Coronary artery (tissue), 2 donors: ENCODE measurements at regions not wholly inside any gene's neighbourhood (a gene's known extent, or its start where the extent isn't known, plus 50 kb on each side); places are given as distances from the start of the nearest gene placed in this dataset.

Source experiments
- DNase-seq: peaks from one replicate; pipeline ENCODE4 v3.0.0-alpha.2; 2017; ENCODE audit warnings: low spot score
- H3K27ac ChIP-seq, 2 donors: fragments of 200-600 bp; sonication (generic); one replicate each; pipeline ENCODE4 v1.5.1; 2016 to 2019
- H3K4me3 ChIP-seq: fragments of 200-600 bp; sonication (generic); 2 replicates; pipeline ENCODE4 v1.5.1; 2016; ENCODE audit warnings: mild to moderate bottlenecking, moderate library complexity
- TF ChIP-seq, protein P1 (sequence below): fragments of 200-600 bp; sonication (generic); IDR thresholded peaks from one replicate; pipeline ENCODE4 v1.5.1; 2019; ENCODE audit warnings: antibody characterized with exemption

DNA sequence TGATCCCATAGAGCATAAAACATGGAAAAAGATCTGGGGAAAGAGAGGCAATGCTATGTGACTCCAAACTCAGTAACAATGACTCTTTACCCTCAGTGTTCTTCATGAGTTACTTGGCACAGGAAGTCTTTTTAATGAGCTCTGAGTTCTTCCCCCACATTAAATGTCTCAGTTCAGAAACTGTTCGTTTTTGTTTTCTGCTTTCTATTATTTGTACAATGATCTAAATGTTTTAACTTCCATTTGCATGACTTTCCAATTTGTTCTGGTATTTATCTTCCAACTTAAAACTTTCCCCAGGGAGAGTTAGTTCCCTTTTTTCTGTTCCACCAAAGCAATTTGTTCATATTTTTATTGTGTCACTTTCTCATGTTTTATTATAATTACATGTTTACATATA, 177.0 kb upstream of the ZBTB20 start:
- H3K4me3 ChIP-seq, result no peak overlapping the region
- TF ChIP-seq, protein P1, sequence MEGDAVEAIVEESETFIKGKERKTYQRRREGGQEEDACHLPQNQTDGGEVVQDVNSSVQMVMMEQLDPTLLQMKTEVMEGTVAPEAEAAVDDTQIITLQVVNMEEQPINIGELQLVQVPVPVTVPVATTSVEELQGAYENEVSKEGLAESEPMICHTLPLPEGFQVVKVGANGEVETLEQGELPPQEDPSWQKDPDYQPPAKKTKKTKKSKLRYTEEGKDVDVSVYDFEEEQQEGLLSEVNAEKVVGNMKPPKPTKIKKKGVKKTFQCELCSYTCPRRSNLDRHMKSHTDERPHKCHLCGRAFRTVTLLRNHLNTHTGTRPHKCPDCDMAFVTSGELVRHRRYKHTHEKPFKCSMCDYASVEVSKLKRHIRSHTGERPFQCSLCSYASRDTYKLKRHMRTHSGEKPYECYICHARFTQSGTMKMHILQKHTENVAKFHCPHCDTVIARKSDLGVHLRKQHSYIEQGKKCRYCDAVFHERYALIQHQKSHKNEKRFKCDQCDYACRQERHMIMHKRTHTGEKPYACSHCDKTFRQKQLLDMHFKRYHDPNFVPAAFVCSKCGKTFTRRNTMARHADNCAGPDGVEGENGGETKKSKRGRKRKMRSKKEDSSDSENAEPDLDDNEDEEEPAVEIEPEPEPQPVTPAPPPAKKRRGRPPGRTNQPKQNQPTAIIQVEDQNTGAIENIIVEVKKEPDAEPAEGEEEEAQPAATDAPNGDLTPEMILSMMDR, result no peak
- H3K27ac ChIP-seq, result no peak overlapping the region
- DNase-seq, result no peak

DNA sequence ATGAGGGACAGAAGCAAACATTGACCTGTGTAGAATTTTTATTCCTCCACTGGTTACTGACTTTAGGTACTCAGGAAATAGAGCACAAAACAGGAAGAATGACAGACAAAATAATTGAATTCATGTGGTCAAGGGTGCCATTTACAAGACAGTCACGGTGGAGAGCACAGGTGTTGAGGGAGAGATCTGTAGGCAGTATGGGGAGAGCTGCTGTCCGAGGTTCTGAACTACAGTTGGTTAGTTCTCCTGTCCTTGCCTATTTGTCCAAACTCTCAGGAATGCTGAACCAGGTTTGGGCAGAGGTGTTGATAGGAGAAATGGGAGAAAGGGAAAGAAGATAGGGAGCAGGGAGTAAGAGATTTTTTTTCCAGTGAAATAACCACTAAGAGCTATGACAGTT, 178.5 kb upstream of the ZBTB20 start:
- no peak overlapping the region for H3K27ac ChIP-seq
- no peak for DNase-seq
- TF ChIP-seq, protein P1, result no peak
- H3K4me3 ChIP-seq, result no peak overlapping the region

DNA sequence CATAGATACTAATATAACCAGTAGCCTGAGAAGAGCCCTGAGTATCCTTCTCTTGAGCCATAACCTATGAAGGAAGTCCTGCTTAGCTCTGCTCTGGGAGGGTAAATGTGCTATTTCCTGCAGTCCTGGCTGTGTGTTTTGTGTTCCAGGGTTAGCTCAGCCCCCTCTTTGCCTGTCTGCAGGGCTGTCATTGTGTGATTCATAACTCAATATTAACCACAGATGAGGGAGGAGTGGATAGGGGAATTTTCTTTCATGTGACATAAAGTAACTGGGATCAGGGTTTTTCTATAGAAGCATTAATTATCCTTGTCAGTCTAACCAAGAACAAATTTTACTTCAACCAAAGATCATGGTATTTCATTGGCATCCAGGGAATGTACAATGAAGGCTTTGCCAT, 183.3 kb upstream of the ZBTB20 start:
- Histone ChIP-seq H3K27ac (no peak overlapping the region), H3K4me3 (no peak overlapping the region)
- TF ChIP-seq, protein P1, result no peak
- no peak for DNase-seq

DNA sequence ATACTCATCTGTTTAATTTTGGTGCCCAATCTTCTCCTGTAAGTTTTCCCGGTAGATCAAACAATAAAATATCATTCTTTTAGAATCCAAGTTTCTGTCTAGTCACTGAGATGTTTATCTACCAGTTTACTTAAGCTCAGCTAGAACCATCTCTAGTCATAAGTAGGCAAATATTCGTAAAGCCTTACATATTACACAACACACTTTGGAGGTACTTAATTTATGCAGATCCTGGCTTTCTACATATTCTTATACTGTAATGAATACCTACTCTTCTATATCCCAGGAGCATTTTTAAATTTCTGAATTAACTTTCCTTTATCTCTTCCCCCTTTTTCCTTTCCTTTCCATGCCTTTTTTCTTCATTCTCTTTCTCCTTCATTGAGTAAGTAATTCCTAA, 185.9 kb upstream of the ZBTB20 start:
- no peak overlapping the region for H3K27ac ChIP-seq
- TF ChIP-seq, protein P1, result no peak
- H3K4me3 ChIP-seq, result no peak overlapping the region
- no peak for DNase-seq

DNA sequence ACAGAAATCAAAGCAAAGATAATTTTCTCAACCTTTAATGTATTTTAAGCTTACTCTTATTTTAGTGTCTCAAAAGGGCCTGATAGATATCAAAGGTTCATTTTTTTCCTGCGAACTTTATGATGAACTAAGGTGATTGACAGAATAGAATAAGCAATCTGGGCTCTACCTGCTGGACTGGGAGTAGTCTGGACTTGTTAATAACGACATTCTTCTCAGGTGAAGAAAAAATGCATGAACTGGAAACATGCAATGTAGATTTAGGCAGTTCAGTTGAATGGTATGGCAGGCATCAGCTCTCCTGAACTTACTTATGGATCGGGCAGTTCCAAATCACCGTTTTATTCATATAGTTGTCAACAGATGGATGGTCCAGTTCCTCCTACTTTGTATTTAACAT, 189.7 kb upstream of the ZBTB20 start:
- Histone ChIP-seq H3K27ac (no peak overlapping the region), H3K4me3 (no peak overlapping the region)
- no peak for DNase-seq
- TF ChIP-seq, protein P1, result no peak

DNA sequence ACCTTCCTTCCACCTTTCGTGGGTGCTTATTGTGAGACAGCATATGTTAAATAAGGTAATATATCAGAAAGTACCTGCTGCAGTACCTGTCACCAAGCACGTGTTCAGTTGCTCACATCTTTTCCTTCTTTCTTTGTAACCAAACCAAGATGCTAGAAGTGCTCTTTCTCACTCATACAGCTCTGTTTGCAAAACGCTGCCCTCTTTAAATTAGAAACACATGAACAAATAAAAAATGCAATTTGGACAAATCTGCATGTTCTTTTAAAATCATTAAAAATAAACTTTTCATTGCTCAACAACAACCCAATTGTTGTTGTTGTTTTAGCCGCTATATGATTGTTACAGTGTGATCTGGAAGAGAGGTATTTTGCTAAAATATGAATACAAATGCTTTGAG, 193.5 kb upstream of the ZBTB20 start:
- TF ChIP-seq, protein P1, result no peak
- H3K4me3 ChIP-seq, result no peak overlapping the region
- no peak for DNase-seq
- no peak overlapping the region for H3K27ac ChIP-seq

DNA sequence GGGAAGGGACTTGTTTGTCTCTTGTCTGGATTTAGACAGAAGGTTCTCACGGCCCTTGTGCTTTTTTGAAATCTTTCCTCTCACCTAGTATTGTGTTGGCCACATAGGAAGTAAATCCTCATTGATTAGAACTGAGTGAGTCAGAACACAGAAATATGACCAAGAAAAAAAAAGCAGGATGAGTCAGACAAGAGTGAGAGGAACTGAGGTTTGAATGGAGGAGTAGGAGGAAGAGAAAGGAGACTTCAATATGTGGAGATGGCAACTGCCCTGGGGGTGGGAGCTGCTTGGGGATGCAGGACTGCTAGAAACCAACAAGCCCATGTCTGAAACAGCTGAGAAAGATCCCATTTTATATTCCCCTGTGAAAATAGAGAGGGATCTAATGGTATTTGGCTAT, 194.1 kb upstream of the ZBTB20 start:
- DNase-seq, result no peak
- TF ChIP-seq, protein P1, result no peak
- Histone ChIP-seq H3K4me3 (no peak overlapping the region), H3K27ac (no peak overlapping the region)
